IMR-90 (cell line): ENCODE measurements at regions not wholly inside any gene's neighbourhood (a gene's known extent, or its start where the extent isn't known, plus 50 kb on each side); places are given as distances from the start of the nearest gene placed in this dataset.

Experiments used
- ATAC-seq: fragments of 200-7000 bp; cut with Tn5 transposase; 2 replicates; pipeline ENCODE4 v1.9.1; 2020; ENCODE audit warnings: low read depth, mild to moderate bottlenecking, moderate library complexity
- BruUV-seq: library from RNA; stranded (reverse); fragments of 400-500 nt; replicated peaks from 2 replicates; lab custom pipeline; 2021; lab: Mats Ljungman, UMichigan
- CTCF ChIA-PET: fragments of 300-600 bp; formaldehyde crosslinking; extraction: SDS; loops from one replicate; lab custom pipeline; 2021; ENCODE audit warnings: antibody characterized with exemption; lab: Yijun Ruan, JAX
- POLR2A ChIA-PET: fragments of 300-600 bp; sonication (Branson Sonifier 250); formaldehyde crosslinking; loops from one replicate; lab custom pipeline; 2022; ENCODE audit warnings: antibody characterized with exemption; ENCODE audit not compliant: unreplicated experiment; lab: Charles Lee
- DNase-seq: peaks from one replicate; pipeline ENCODE4 v3.0.0; 2013
- H2AFZ ChIP-seq: replicated peaks from 2 replicates; pipeline ENCODE3; 2013; ENCODE audit warnings: low read length, mild to moderate bottlenecking; ENCODE audit not compliant: poor library complexity
- H2AK5ac ChIP-seq: 2 replicates; pipeline ENCODE4 v1.6.1; 2013; ENCODE audit warnings: low read depth, low read length, inconsistent platforms
- H2AK9ac ChIP-seq: replicated peaks from 2 replicates; pipeline ENCODE3; 2013; ENCODE audit warnings: mild to moderate bottlenecking, low read depth, low read length, moderate library complexity; ENCODE audit not compliant: poor library complexity
- H2BK120ac ChIP-seq: 2 replicates; pipeline ENCODE4 v1.6.1; 2013; ENCODE audit warnings: low read depth, low read length, inconsistent platforms
- H2BK15ac ChIP-seq: 3 replicates; pipeline ENCODE4 v1.6.1; 2013; ENCODE audit warnings: low read depth, low read length, inconsistent platforms
- H2BK20ac ChIP-seq: 2 replicates; pipeline ENCODE4 v1.6.1; 2013; ENCODE audit warnings: low read depth, mild to moderate bottlenecking, inconsistent platforms, low read length, moderate library complexity
- H2BK5ac ChIP-seq: 2 replicates; pipeline ENCODE4 v1.6.1; 2013; ENCODE audit warnings: mild to moderate bottlenecking, low read depth, low read length, inconsistent platforms; ENCODE audit not compliant: poor library complexity, severe bottlenecking
- H3K14ac ChIP-seq: replicated peaks from 2 replicates; pipeline ENCODE4 v1.6.1; 2013; ENCODE audit warnings: low read depth, low read length, inconsistent platforms
- H3K18ac ChIP-seq: 2 replicates; pipeline ENCODE4 v1.6.1; 2013; ENCODE audit warnings: low read depth, low read length, control low read depth
- H3K23ac ChIP-seq: 2 replicates; pipeline ENCODE4 v1.6.1; 2013; ENCODE audit warnings: low read depth, low read length, inconsistent platforms
- H3K27ac ChIP-seq: 2 replicates; pipeline ENCODE4 v1.5.1; 2013; ENCODE audit warnings: mild to moderate bottlenecking, control low read depth, low read length; ENCODE audit not compliant: insufficient read depth
- H3K27me3 ChIP-seq: 2 replicates; pipeline ENCODE4 v1.6.1; 2013; ENCODE audit warnings: low read length; ENCODE audit not compliant: control insufficient read depth, insufficient read depth
- H3K36me3 ChIP-seq: 2 replicates; pipeline ENCODE4 v1.6.1; 2013; ENCODE audit warnings: low read length, mixed read lengths; ENCODE audit not compliant: control insufficient read depth, insufficient read depth
- H3K4ac ChIP-seq: 2 replicates; pipeline ENCODE4 v1.6.1; 2013; ENCODE audit warnings: low read depth, low read length, inconsistent platforms
- H3K4me1 ChIP-seq: 2 replicates; pipeline ENCODE4 v1.6.1; 2013; ENCODE audit warnings: low read length, mixed read lengths; ENCODE audit not compliant: control insufficient read depth, insufficient read depth
- H3K4me2 ChIP-seq: 2 replicates; pipeline ENCODE4 v1.6.1; 2013; ENCODE audit warnings: low read depth, mild to moderate bottlenecking, control low read depth, low read length, moderate library complexity
- H3K4me3 ChIP-seq: 2 replicates; pipeline ENCODE4 v1.5.1; 2013; ENCODE audit warnings: low read depth, mild to moderate bottlenecking, control low read depth, low read length, moderate library complexity; ENCODE audit not compliant: insufficient read depth
- H3K56ac ChIP-seq: 2 replicates; pipeline ENCODE4 v1.6.1; 2013; ENCODE audit warnings: low read length, inconsistent platforms; ENCODE audit not compliant: insufficient read depth; ENCODE audit errors: extremely low read depth
- H3K79me1 ChIP-seq, 2 experiments: 2 replicates each; pipeline ENCODE4 v1.6.1; 2013; ENCODE audit warnings: low read length in 2 of 2, inconsistent platforms in 1 of 2, low read depth in 1 of 2
- H3K9ac ChIP-seq: 2 replicates; pipeline ENCODE4 v1.6.1; 2013; ENCODE audit warnings: low read depth, low read length, control low read depth
- H3K9me1 ChIP-seq: 2 replicates; pipeline ENCODE4 v1.6.1; 2013; ENCODE audit warnings: low read length, inconsistent platforms; ENCODE audit not compliant: insufficient read depth
- H3K9me3 ChIP-seq: 2 replicates; pipeline ENCODE4 v1.6.1; 2013; ENCODE audit warnings: low read length; ENCODE audit not compliant: control insufficient read depth, insufficient read depth
- H4K20me1 ChIP-seq: 2 replicates; pipeline ENCODE4 v1.6.1; 2013; ENCODE audit warnings: low read length, inconsistent platforms; ENCODE audit not compliant: insufficient read depth
- H4K5ac ChIP-seq: 2 replicates; pipeline ENCODE4 v1.6.1; 2013; ENCODE audit warnings: mild to moderate bottlenecking, low read depth, low read length, control low read depth
- H4K8ac ChIP-seq, 2 experiments: 2 replicates each; pipeline ENCODE4 v1.6.1; 2013; ENCODE audit warnings: low read depth in 2 of 2, low read length in 2 of 2, control low read depth in 1 of 2, inconsistent platforms in 1 of 2
- H4K91ac ChIP-seq: 2 replicates; pipeline ENCODE4 v1.6.1; 2013; ENCODE audit warnings: low read depth, low read length, inconsistent platforms; ENCODE audit not compliant: insufficient read depth
- BHLHE40 ChIP-seq: fragments of 150-350 bp; IDR thresholded peaks from 2 replicates; pipeline ENCODE4 v1.6.1; 2016; ENCODE audit warnings: mild to moderate bottlenecking, low read depth, low read length
- CEBPB ChIP-seq: IDR thresholded peaks from 2 replicates; pipeline ENCODE4 v1.6.1; 2012; ENCODE audit warnings: low read depth, low read length, improper control_type of control experiment
- CHD1 ChIP-seq: IDR thresholded peaks from 2 replicates; pipeline ENCODE4 v1.6.1; 2012; ENCODE audit warnings: low read depth, low read length, improper control_type of control experiment
- ELK1 ChIP-seq: fragments of 150-350 bp; IDR thresholded peaks from 2 replicates; pipeline ENCODE4 v1.6.1; 2016; ENCODE audit warnings: low read depth, mild to moderate bottlenecking, low read length, moderate library complexity, borderline replicate concordance
- FOS ChIP-seq: fragments of 150-350 bp; IDR thresholded peaks from 2 replicates; pipeline ENCODE4 v1.6.1; 2016; ENCODE audit warnings: low read depth, low read length
- MAFK ChIP-seq: IDR thresholded peaks from 2 replicates; pipeline ENCODE4 v1.6.1; 2012; ENCODE audit warnings: low read depth, low read length, improper control_type of control experiment
- MAZ ChIP-seq: IDR thresholded peaks from 2 replicates; pipeline ENCODE4 v1.6.1; 2012; ENCODE audit warnings: low read depth, mild to moderate bottlenecking, low read length, improper control_type of control experiment, moderate library complexity, borderline replicate concordance
- MXI1 ChIP-seq: IDR thresholded peaks from 2 replicates; pipeline ENCODE4 v1.6.1; 2012; ENCODE audit warnings: low read depth, mild to moderate bottlenecking, low read length, moderate library complexity, borderline replicate concordance
- NFE2L2 ChIP-seq: fragments of 150-350 bp; IDR thresholded peaks from 2 replicates; pipeline ENCODE4 v1.6.1; 2016; ENCODE audit warnings: low read depth, mild to moderate bottlenecking, low read length
- POLR2A ChIP-seq: IDR thresholded peaks from 2 replicates; pipeline ENCODE4 v1.6.1; 2012; ENCODE audit warnings: mild to moderate bottlenecking, low read depth, low read length
- RAD21 ChIP-seq: IDR thresholded peaks from 2 replicates; pipeline ENCODE4 v1.6.1; 2012; ENCODE audit warnings: low read length, improper control_type of control experiment
- RCOR1 ChIP-seq: IDR thresholded peaks from 2 replicates; pipeline ENCODE4 v1.6.1; 2012; ENCODE audit warnings: mild to moderate bottlenecking, low read length, improper control_type of control experiment; ENCODE audit not compliant: insufficient replicate concordance
- RFX5 ChIP-seq: IDR thresholded peaks from 2 replicates; pipeline ENCODE4 v1.8.0; 2012; ENCODE audit warnings: low read depth, mild to moderate bottlenecking, low read length, moderate library complexity
- SMC3 ChIP-seq: fragments of 150-350 bp; IDR thresholded peaks from 2 replicates; pipeline ENCODE4 v1.6.1; 2016; ENCODE audit warnings: low read depth, mild to moderate bottlenecking, antibody characterized with exemption, low read length, moderate library complexity
- WGBS, 2 experiments: methylation state at CpG; one replicate each; pipeline versions ENCODE4 v1.1.5 to v1.1.7; 2013; ENCODE audit warnings: missing lambda C conversion rate in 2 of 2; ENCODE audit not compliant: insufficient read length in 1 of 2; ENCODE audit errors: extremely low coverage in 2 of 2; 5-methylcytosine and 5-hydroxymethylcytosine counted together
- dilution Hi-C: fragments of 300-500 bp; cut with HindIII; formaldehyde crosslinking; loops from one replicate; pipeline ENCODE4 v1.14.3; 2018; ENCODE audit warnings: low sequenced_read_pairs; ENCODE audit not compliant: unreplicated experiment
- in situ Hi-C: fragments of 300-500 bp; cut with MboI; formaldehyde crosslinking; loops from 3 replicates; pipeline ENCODE4 v1.14.3; 2019; ENCODE audit warnings: low sequenced_read_pairs, inconsistent platforms, mixed read lengths
- intact Hi-C: fragments of 100-400 bp; cut with micrococcal nuclease; formaldehyde crosslinking; loops from 2 replicates; pipeline ENCODE4 v1.10.0; 2022
- TF ChIP-seq, protein P1 (sequence below): fragments of 150-350 bp; IDR thresholded peaks from 2 replicates; pipeline ENCODE4 v1.6.1; 2017; ENCODE audit warnings: mild to moderate bottlenecking, antibody characterized with exemption, low read length, low read depth
- TF ChIP-seq, protein P2 (sequence below): conservative IDR thresholded peaks from 2 replicates; pipeline ENCODE4 v1.5.1; 2012; ENCODE audit warnings: mild to moderate bottlenecking, low read depth, low read length, improper control_type of control experiment

DNA sequence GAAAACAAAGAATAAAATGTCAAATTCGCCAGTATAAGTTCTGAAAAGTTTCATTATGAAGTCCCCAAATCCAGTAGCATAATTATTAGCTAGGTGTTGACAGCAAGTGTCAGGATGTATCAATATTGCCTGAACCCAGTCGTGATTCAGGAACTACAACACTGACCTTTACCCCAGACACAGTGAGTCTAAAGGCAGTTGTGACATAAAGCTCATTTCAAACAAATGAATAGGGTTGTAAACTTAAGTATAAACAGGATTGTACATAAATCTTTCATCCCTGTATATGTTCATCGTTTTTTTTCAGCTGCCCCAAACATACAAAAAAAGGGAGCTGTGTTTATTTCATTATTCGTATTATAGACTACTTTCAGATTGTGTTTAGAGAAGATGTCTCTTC, 385.7 kb downstream of the PLK2 start:
- no CpG with 5 or more reads among the region's 4 CpGs for WGBS, 2 experiments
- H2BK120ac ChIP-seq = no peak overlapping the region
- TF ChIP-seq, protein P1, sequence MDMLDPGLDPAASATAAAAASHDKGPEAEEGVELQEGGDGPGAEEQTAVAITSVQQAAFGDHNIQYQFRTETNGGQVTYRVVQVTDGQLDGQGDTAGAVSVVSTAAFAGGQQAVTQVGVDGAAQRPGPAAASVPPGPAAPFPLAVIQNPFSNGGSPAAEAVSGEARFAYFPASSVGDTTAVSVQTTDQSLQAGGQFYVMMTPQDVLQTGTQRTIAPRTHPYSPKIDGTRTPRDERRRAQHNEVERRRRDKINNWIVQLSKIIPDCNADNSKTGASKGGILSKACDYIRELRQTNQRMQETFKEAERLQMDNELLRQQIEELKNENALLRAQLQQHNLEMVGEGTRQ = no peak
- TF ChIP-seq MXI1 (no peak), CEBPB (no peak), RAD21 (no peak), MAFK (no peak), NFE2L2 (no peak), FOS (no peak), BHLHE40 (no peak), SMC3 (no peak), MAZ (no peak), RFX5 (no peak), CHD1 (no peak), POLR2A (no peak), ELK1 (no peak), RCOR1 (no peak)
- TF ChIP-seq, protein P2, sequence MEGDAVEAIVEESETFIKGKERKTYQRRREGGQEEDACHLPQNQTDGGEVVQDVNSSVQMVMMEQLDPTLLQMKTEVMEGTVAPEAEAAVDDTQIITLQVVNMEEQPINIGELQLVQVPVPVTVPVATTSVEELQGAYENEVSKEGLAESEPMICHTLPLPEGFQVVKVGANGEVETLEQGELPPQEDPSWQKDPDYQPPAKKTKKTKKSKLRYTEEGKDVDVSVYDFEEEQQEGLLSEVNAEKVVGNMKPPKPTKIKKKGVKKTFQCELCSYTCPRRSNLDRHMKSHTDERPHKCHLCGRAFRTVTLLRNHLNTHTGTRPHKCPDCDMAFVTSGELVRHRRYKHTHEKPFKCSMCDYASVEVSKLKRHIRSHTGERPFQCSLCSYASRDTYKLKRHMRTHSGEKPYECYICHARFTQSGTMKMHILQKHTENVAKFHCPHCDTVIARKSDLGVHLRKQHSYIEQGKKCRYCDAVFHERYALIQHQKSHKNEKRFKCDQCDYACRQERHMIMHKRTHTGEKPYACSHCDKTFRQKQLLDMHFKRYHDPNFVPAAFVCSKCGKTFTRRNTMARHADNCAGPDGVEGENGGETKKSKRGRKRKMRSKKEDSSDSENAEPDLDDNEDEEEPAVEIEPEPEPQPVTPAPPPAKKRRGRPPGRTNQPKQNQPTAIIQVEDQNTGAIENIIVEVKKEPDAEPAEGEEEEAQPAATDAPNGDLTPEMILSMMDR = no peak
- DNase-seq = no peak
- ChIA-PET CTCF (no interaction called here), POLR2A (no interaction called here)
- no peak overlapping the region for H3K18ac ChIP-seq
- dilution Hi-C loops = no loop called here
- H2AK9ac ChIP-seq = no peak overlapping the region
- no peak overlapping the region for H3K14ac ChIP-seq
- H2BK5ac ChIP-seq = no peak overlapping the region
- intact Hi-C loops = no loop called here
- H3K4ac ChIP-seq = no peak overlapping the region
- H3K27ac ChIP-seq = no peak overlapping the region
- H2BK20ac ChIP-seq = no peak overlapping the region
- no peak overlapping the region for H3K4me2 ChIP-seq
- no TSS peak for BruUV-seq
- no peak overlapping the region for H2BK15ac ChIP-seq
- no peaks in the 10 kb centered on the region for H3K9me1 ChIP-seq
- no peak for ATAC-seq
- no peaks in the 10 kb centered on the region for H3K79me1 ChIP-seq
- H4K5ac ChIP-seq = no peak overlapping the region
- no peaks in the 10 kb centered on the region for H4K20me1 ChIP-seq
- H2AK5ac ChIP-seq = no peak overlapping the region
- H4K91ac ChIP-seq = no peak overlapping the region
- no peaks in the 10 kb centered on the region for H3K9me3 ChIP-seq
- no peak overlapping the region for H2AFZ ChIP-seq
- no peak overlapping the region for H3K9ac ChIP-seq
- H3K36me3 ChIP-seq = no peaks in the 10 kb centered on the region
- no peak overlapping the region for H4K8ac ChIP-seq
- H3K27me3 ChIP-seq = no peaks in the 10 kb centered on the region
- in situ Hi-C loops = no loop called here
- H3K4me1 ChIP-seq = no peaks in the 10 kb centered on the region
- H3K56ac ChIP-seq = no peak overlapping the region
- H3K23ac ChIP-seq = no peak overlapping the region
- H3K4me3 ChIP-seq = no peak overlapping the region
